Neural progenitor cell (in vitro differentiated cells): ENCODE measurements at regions not wholly inside any gene's neighbourhood (a gene's known extent, or its start where the extent isn't known, plus 50 kb on each side); places are given as distances from the start of the nearest gene placed in this dataset.

Source experiments
- CTCF ChIP-seq: fragments of 200-600 bp; sonication (generic); IDR thresholded peaks from 2 replicates; pipeline ENCODE4 v1.5.1; 2017; ENCODE audit warnings: antibody characterized with exemption, mild to moderate bottlenecking
- EZH2 ChIP-seq: fragments of 200-600 bp; sonication (generic); IDR thresholded peaks from 2 replicates; pipeline ENCODE4 v1.6.1; 2017; ENCODE audit warnings: antibody characterized with exemption, mild to moderate bottlenecking, moderate library complexity

- TF ChIP-seq CTCF: no peak
- no peak for TF ChIP-seq EZH2
Observed at GRCh38 chr13:109529964-109530363, 256.4 kb downstream of the IRS2 start.
